ENCODE measurements at regions not wholly inside any gene's neighbourhood (a gene's known extent, or its start where the extent isn't known, plus 50 kb on each side); places are given as distances from the start of the nearest gene placed in this dataset.
A peak's percentile ranks its signal among the peaks of the same experiment; 100 is the strongest.

DNA sequence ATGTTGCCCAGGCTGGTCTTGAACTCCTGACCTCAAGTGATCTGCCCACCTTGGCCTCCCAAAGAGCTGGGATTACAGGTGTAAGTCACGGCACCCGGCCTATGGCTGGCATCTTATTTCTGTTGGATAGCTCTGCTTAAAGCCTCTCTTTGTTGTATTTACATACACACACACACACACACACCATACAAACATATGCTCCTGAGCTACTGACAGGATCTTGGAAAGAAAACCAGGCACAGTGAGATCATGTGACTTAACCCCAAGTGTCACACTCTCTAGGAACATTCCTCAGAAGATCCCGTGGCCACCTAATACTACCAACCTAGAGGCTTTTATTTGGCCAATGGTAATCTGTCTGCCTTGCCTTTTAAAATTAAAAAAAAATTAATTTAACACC lies 85.1 kb upstream of the HAAO start:
- no peak for DNase-seq (ENCODE audit: low read depth in 3 of 3)

DNA sequence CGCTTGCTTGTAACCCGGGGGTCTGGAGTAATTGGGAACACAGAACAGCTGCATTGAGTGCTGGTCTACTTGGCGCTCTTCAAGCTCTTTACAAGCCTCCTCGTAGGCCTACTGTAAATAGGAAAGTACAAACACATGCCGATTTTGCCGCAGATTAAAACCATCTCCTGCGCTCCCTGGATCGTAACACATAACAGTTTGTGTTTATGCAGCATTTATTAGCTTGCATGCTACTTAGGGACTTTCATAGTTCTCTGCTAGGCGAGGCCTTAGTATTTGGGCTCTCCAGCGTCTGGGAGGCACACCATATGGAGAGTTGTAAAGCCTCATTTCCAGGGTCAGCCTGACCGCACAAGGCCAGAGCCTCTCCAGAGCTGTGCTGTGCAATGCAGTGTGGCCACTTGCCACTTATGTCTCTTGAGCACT lies 84.0 kb upstream of the HAAO start:
- no peak for DNase-seq (ENCODE audit: low read depth in 3 of 3)

DNA sequence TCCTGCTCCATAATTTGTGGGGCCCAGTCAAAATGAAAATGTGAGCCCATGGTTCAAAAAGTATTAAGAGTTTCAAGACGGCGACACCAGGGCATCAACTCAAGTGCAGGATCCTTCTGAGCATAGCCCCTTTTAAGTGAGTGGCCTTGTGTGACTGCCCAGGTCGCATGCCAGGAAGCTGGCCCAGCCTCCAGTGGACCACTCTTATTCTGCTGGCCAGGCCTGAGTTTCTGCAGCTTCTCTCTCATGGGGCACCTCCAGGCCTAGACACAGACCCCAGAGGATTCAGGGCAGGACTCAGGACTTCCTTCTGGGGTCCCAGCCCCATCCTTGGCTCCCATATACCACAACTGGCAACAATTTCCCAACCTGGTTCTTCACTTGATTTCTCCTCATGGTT lies 83.5 kb upstream of the HAAO start:
- DNase-seq (ENCODE audit: low read depth in 3 of 3), result no peak

DNA sequence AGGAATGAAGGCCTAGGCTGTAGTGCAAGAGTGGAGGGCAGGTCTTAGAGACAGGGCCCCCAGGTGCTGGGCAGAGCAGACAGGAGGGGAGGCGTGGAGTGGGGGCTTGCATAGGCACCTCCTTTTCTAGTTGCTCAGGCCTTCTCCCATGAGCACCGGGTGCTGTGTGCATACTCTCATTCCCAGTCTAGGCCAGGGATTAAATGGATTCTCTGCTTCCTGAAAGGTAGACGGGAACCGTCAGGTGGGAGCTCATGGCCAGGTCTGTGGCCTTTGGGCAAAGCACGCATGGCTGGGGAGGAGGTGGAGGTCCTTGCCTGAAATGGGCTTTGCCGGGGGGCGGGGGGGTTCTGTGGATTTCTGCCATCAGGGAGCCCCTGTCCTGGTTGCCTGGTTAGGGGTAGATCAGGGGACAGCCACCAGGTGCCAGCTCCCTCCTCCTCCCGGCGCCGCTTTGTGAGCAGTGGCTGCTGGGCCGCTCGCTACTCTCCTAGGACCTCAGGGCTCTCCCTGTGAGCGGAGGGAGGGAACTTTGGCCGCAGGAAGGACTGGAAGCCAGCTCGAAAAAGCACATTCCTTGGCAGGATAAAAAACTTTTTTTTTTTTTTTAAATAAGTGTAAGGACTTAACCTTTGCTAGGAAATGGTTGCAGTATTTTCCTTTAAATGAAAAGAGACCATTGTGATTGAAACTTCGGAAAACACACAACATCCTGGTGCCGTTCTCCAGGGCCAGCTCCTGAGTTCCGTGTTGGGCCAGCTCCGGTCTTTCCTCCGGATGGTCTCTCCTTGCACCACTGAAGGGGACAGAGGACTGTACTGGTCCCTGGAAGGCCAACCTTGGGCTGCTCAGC lies 82.8 kb upstream of the HAAO start:
- DNase-seq (ENCODE audit: low read depth in 3 of 3), result no peak

DNA sequence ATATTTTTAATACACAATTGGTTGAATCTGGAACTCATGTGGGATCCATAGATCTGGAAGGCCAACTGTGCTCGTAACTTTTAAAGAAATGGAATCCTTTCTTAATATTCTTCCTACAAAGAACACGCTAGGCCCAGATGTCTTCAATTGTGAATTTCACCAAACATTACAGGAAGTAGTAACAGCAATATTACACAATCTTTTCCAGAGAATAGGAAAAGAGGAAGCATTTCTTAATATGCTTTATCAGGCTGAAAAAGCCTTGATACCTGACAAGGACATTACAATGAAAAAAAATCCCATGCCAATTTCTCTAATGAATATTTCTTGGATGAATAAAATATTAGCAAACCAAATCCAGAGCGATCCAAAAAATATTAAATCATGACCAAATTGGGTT lies 80.3 kb upstream of the HAAO start:
- DNase-seq (ENCODE audit: low read depth in 3 of 3), result no peak

DNA sequence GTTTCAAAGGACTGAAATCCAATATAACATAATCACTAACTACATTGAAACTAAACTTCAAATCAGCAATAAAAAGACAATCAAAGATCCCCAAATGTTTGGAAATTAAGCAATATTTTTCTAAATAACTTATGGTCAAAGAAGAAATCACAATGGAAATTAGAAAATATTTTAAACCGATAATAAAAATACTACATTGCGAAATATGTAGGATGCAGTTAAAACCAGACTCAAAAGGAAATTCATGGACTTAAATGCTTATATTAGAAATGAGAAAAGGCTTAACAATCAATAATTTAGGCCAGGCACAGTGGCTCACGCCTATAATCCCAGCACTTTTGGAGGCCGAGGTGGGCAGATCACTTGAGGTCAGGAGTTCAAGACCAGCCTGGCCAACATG lies 79.0 kb upstream of the HAAO start:
- DNase-seq (ENCODE audit: low read depth in 3 of 3), result no peak

DNA sequence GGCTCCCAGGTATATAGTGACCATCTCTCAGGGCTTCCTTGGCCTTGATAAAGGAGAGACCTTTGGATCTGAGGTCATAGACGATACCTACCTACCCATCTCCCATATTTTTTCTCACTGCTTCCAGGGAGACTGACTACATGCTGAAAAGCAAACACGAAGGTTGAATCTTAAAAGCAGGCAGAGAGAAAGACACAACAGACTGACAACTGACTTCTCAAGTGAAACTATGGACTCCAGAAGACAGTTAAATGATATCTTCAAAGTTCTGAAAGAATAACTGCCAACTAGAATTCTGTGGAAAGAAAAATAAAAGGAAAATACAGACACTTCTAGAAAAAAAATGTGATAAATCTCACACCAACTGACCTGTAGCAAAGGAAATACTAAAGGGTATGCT lies 76.5 kb upstream of the HAAO start:
- no peak for DNase-seq (ENCODE audit: low read depth in 3 of 3)

DNA sequence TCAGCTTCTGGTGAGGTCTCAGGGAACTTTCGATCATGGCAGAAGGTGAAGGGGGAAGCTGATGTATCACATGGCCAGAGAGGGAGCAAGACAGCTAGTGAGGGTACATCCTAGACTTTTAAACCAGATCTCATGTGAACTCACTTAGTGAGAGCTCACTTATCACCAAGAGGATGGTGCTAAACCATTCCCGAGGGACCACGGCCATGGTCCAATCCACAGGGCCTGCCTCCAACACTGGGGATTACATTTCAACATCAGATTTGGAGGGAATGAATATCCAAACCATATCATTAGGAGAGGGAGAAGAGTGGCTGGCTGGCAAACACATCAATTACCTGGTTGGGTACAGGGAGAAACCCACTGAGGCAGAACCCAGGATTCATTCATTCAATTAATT lies 75.7 kb upstream of the HAAO start:
- DNase-seq (ENCODE audit: low read depth in 3 of 3), result no peak

DNA sequence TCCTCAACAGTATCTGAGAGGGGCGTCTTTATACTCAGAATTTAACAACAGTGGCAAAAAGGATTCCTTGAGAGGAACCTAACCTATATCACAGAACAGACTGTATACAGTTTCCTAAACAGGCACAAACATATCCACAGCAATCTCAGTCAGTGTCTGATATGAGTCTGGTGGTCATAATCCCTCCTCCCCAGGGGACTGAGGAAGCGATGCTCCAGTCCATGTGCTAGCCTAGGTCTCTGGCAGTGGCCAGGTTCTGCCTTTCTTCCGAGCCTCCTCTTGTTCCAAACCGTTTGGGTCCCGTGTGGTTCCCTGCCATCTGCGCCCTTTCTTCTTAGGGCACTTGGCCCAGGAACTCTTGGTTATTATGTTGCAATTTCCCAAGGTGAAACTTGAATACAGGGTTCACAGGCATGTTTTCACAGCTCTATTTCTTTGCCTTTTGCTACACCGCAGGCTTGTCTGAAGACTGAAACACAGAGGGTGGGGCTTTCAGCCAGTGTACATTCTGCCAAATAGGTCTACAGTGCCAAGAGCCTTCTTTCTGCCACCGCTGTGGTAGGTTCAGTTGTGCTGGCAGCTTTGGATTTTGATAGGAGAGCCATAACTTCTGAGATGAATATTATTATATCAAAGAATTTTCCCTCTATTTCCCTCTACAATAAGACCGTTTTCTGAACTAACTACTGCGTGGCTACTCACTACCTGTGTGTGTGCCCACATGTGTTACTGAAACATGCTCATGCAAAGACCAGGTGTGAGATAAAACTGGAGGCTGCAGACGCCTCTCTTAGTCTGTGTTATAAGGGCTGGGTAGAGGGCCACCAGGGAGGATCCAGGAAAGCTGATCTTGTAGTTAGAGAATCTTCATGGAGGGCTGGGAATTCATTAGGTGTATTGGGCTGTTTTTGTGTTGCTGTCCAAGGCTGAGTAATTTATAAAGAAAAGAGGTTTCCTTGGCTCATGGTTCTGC lies 75.0 kb upstream of the HAAO start:
- DNase-seq (ENCODE audit: low read depth in 3 of 3), result no peak

DNA sequence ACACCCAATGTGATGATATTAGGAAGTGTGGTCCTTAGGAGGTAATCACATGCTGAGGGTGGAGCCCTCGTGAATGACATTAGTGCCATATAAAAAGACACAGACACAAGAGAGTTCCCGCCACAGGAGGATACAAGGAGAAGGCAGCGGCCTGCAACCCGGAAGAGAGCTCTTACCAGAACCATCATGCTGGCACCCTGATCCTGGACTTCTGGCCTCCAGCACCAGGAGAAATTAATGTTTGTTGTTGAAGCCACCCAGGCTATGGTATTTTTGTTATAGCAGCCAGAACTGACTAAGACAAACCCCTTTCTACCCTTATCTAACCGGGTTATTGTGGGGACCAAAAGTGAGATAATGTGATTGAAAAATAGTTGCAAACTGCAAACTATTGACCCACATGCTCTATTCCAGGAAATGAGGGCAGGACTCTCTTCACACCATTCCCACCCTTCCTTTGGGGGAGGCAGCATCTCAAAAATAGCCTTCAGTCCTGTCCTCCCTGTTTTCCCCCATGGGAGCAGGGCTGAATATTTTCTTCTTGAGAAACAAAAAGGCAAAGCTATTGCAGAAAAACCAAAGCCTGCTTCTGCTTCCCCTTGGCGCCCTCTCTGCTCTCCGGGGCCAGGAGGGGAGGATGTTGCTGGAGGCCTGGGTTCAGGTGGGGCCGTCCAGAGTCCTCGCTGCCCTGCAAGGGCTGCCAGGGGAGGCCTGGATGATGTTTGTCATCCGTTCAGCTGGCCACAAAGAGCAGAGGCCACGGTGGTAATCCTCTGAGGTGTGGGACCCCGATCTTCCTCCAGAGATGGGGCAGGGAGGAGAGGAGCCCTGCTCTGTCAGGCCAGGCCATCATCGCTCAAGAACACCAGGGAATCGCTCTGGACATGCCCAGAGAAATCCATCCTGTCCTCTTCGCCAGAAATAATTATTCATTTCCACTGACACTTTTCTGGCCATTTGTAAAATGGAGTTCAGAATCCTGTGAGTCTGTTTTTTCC lies 73.8 kb upstream of the HAAO start:
- no peak for DNase-seq (ENCODE audit: low read depth in 3 of 3)

DNA sequence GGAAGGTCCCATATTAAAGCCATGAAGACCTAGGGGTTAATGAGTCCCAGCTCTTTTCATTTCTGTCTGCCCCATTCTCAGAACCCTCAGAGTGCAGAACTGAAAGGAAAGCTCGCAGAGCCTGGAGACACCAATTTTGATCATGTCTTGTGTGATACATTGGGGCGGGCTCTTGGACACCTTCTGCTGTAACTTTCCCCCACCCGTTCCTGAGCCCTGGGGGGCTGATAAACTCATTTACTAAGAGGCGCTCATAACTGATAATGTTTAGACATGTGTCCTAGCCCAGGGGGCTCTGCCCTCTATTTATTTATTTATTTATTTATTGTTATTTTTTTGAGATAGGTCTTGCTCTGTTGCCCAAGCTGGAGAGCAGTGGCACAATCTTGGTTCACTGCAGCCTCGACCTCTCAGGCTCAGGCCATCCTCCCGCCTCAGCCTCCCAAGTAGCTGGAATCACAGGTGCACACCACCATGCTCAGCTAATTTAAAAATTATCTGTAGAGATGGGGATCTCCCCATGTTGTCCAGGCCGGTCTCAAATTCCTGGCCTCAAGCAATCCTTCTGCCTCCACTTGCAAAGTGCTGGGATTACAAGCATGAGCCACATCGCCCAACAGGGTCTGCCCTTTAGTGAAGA lies 72.4 kb upstream of the HAAO start:
- no peak for DNase-seq (ENCODE audit: low read depth in 3 of 3)

DNA sequence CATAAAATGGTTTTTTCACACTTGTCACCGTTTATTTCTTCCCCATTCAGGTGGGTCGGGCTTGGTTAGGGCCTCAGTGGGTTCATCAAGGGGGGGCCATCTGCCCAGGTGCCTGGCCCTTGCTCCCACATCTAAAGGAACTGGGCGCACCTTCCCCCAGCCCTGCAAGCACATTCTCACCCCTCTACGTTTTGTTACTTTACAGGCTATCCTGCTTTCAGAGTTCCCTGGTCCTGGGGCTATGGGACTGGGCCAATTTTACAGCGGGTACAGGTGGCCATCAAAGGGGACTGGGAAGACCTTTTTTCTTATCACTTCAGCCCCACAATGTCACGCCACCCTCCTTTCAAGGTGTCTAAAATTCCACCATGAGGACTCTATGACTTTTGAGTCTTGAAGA lies 71.8 kb upstream of the HAAO start:
- DNase-seq (ENCODE audit: low read depth in 3 of 3), result no peak

DNA sequence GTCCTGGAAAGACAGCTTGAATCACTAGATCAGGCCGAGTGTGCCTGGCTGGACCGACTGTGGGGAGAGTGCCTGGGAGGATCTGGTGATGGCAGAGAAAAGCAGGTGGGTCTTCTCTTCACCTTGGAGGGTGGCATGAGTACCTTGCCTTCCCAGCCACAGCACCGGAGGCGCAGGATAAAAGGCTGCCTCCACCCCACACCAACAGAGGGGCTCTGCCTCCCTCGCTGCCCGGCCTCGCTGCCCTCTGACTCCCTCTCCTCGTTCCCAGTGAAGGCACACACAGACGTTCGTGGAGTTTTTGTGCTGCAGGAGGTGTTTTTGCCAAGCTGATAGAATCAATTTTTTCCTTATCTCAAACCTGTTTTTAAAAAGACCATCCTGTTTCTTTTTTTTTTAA lies 71.4 kb upstream of the HAAO start:
- no peak for DNase-seq (ENCODE audit: low read depth in 3 of 3)

DNA sequence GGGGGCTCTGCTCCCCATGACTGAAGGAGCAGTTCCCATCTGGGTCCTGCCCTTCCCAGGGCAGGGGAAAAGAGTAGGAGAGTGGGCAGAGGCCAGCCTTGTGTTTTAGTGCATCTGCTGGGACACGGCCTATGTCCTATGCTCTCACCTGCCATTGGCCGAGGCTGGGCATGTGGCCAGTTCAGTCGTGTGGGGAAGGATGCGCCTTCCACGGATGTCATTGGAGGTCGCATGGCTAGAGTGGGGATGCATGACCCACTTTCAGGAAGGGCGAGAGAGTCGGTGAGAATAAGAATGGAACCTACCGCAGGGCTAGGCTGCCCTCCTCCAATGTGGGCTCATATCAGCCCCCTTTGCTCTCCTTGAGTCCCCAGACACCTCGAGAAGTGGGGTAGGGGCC lies 70.9 kb upstream of the HAAO start:
- no peak for DNase-seq (ENCODE audit: low read depth in 3 of 3)

DNA sequence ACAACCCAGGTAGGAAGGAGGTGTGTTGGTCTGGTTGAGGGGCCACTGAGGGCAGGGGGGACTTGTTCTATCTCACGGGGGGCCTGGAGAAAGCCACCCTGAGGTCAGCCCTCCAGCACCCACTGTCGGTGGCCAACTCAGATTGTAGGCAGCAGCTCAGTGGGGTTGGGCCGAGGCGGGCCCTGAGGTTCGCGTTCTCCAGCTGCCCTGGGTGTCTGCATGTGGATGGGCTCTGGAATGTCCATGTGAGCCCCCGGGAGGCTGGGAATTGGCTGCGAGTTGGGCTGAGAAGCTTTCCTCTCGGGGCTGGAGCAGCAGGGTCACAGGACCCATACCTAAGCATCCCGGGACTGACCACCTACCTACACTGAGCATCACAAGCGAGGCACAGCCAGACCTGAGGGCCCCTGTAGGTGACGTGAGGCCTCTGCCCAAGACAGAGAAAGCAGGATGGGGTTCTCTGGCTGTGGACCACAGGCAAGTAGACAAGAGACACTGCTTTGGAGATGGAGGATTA lies 70.3 kb upstream of the HAAO start:
- DNase-seq (ENCODE audit: low read depth in 3 of 3), result no peak

DNA sequence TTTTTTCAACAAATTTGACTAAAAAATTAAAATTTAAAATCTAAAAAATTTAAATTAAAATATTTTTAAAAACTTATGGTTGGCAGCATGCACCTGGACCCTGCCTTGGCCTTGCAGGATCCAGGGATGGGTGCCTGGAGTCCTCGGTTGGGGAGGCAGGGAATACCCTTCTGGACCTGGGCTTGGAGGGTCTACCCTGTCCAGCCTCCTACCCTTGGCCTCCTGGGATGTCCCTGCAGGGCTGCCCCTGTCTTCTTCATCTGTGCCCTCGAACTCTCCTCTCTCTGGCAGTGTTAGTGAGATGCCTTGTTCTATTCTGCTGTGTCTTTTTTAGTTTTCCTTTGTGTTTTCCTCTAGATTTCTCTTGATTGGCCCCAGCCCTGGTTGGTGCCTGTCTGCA lies 68.9 kb upstream of the HAAO start:
- no peak for DNase-seq (ENCODE audit: low read depth in 3 of 3)

DNA sequence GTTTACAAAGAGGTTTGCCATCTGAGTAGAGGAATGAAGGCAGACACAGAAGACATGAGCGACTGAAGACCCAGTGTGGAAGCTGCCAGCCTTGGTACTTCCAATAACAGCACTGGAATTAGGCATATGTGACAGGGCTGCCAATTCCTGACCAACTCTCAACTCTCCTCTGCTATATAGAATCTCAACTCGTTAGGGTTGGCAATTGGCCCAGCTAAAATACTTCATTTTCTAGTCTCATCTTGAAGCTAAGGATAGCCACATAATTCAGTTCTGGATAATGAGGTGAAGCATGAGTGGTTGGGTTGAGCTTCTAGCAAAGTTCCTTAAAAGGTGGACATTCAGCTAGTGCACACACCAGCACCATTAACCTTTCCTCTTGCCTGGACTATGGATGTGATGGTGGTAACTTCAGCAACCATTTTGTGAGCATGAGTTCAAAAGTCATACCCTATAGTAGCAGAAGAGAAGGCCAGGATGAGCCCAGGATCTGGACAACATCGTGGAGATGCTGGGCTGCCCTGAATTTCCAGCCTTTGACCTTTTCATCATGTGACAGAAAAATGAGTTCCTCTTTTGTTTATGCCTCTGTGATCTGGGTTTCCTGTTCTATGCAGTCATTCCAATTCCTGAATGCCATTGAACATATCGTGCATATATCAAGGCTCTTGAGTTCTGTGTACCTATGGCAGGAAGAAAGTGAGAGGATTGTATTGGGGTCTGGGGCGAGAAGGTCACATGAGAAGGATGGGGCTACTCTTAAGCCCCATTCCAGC lies 68.1 kb upstream of the HAAO start:
- DNase-seq (ENCODE audit: low read depth in 3 of 3), result no peak

DNA sequence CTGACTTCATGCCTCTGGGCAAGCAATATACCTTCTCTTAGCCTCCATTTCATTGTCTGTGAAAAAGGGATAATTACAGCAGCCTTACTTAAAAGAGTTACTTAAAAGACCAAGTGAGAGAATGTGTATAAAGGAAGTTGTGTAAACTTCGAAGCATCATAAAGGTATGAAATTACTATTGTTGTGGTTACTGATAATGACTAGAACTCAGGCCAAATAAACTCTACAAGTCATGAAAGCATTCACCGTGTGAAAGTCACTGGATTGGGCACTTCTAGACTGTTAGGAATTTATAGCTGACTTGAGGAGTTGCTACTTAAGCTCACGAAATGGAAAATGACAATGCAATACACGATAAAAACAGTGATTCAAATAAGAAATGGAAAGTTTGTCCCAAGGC lies 67.4 kb upstream of the HAAO start:
- DNase-seq (ENCODE audit: low read depth in 3 of 3), result no peak

DNA sequence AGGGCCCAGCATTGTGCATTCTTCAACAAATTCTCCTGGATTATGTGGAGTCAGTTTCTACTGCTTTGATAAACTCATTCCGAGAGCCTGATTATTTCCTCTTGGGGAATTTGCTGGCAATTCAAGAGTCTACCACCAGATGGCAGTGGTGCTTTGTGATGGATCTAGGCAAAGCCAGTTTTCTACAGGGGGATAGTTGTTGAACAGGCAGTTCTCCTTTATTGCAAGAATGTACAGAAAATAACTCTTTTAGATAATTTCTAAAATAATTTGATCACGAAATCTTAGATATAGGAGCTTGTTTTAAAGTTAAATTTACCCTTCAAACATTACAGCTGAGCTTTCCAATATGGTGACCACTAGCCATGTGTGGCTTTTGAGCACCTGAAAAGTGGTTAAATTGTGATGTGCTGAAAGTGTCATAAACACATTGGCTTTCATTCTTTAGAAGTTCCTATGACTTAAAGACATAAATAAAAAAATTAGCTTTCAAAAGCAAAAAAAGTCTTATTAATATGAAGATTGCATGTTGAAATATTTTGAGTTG lies 66.7 kb upstream of the HAAO start:
- DNase-seq (ENCODE audit: low read depth in 3 of 3), result peak; percentile 50 to 62 (median 52)
